ENCODE measurements at regions not wholly inside any gene's neighbourhood (a gene's known extent, or its start where the extent isn't known, plus 50 kb on each side); places are given as distances from the start of the nearest gene placed in this dataset.

DNA sequence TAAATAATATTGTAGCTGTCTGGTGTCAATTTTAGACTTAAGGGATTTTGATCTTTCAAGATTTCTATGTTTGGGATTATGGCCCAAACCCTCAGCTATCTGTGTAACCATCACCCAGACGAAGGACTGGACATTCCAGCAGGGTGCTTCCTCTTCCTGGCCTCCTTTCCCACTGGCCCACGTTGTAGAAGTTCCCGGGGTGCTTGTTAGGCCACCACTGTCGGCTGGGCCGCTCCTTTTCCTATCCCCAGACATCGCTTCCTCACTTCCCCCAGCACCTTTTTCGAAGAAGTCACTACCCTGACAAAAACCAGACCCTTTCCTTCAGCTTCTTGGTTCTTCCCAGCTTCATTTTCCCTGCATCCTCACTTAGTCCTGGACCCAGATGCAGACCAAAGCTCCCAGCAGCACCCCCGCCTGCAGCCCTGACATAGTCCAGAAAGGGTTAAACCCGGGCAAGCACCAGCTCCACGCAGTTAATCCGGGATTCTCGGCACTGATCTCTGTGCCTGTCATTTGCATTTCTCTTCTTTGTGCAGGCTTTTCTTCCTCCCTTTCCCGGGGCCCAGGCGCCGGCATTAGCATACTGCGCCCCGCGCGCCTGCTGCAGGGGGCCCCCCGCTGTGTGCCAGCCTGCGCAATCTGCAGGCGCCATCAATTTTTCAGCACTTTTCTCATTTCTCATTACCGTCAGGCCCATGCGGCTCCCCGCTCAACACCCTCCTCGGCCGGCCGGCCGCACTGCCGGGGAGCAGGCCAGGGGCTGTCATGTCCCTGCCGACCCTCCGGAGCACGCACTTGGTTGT is 90.6 kb downstream of the ZNF621 start (continued):
- TF ChIP-seq, protein P1, sequence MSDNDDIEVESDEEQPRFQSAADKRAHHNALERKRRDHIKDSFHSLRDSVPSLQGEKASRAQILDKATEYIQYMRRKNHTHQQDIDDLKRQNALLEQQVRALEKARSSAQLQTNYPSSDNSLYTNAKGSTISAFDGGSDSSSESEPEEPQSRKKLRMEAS (IDR thresholded peaks at IDR 0.05): peak; percentile 48; the same call in 1 of the 2 replicates
- no peak for TF ChIP-seq BCL11A (IDR thresholded peaks at IDR 0.05; ENCODE audit: low read depth in 2 of 2, low read length in 2 of 2)
- no peak for TF ChIP-seq POLR2A (IDR thresholded peaks at IDR 0.05; ENCODE audit: control extremely low read depth in 1 of 2, low read depth in 2 of 2, low read length in 2 of 2)
- peak; percentile 89 for TF ChIP-seq CHD2 (IDR thresholded peaks at IDR 0.05; ENCODE audit: low read length)
- TF ChIP-seq CREB1 (IDR thresholded peaks at IDR 0.05): peak; percentile 62
- TF ChIP-seq, protein P2, sequence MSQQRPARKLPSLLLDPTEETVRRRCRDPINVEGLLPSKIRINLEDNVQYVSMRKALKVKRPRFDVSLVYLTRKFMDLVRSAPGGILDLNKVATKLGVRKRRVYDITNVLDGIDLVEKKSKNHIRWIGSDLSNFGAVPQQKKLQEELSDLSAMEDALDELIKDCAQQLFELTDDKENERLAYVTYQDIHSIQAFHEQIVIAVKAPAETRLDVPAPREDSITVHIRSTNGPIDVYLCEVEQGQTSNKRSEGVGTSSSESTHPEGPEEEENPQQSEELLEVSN (IDR thresholded peaks at IDR 0.05): peak; percentile 26; the same call in 1 of the 2 replicates
- TF ChIP-seq KDM4A (IDR thresholded peaks at IDR 0.05; ENCODE audit: low read depth, low read length, severe bottlenecking): peak; percentile 41
- TF ChIP-seq YY1 (IDR thresholded peaks at IDR 0.05; ENCODE audit: low read depth, low read length): 0 out of 2 replicates have a peak, but pooled peaks have one; percentile 57
- TF ChIP-seq POU5F1 (IDR thresholded peaks at IDR 0.05; ENCODE audit: low read depth, low read length): no peak
- 0 out of 3 replicates have a peak, but pooled peaks of 1 of the 2 experiments have one; percentile 13 for TF ChIP-seq EP300 (IDR thresholded peaks at IDR 0.05; ENCODE audit: borderline replicate concordance in 1 of 2, low read depth in 2 of 2, low read length in 2 of 2)
- no peak for TF ChIP-seq TEAD4 (IDR thresholded peaks at IDR 0.05; ENCODE audit: low read depth, low read length)
- TF ChIP-seq KDM1A (IDR thresholded peaks at IDR 0.05; ENCODE audit: borderline replicate concordance, low read length): no peak
- TF ChIP-seq CEBPB (IDR thresholded peaks at IDR 0.05; ENCODE audit: low read depth, low read length): 0 out of 2 replicates have a peak, but pooled peaks have one; percentile 13
- no peak for TF ChIP-seq GABPA (IDR thresholded peaks at IDR 0.05; ENCODE audit: borderline replicate concordance, insufficient read depth, low read length)
- TF ChIP-seq SIN3A (conservative IDR thresholded peaks at IDR 0.05 in 1 of 2, IDR thresholded peaks at IDR 0.05 in 1 of 2; ENCODE audit: low read depth in 1 of 2, low read length in 2 of 2): peak in 1 of 2 experiments; percentile 57; a peak in 2 of 4 replicates
